AG10803 (cell line): ENCODE measurements at regions not wholly inside any gene's neighbourhood (a gene's known extent, or its start where the extent isn't known, plus 50 kb on each side); places are given as distances from the start of the nearest gene placed in this dataset.

ENCODE experiments used
- DNase-seq: peaks from one replicate; pipeline ENCODE4 v3.0.0; 2010; ENCODE audit warnings: low read depth
- H3K4me3 ChIP-seq: 2 replicates; pipeline ENCODE4 v1.5.1; 2011; ENCODE audit warnings: mild to moderate bottlenecking, low read length, control low read depth
- CTCF ChIP-seq: conservative IDR thresholded peaks from 2 replicates; pipeline ENCODE4 v1.5.1; 2011; ENCODE audit warnings: mild to moderate bottlenecking, low read length, control low read depth, inconsistent platforms

- no peak for TF ChIP-seq CTCF
- DNase-seq: no peak
- H3K4me3 ChIP-seq: no peak overlapping the region
Observed at GRCh38 chr21:36554411-36555157, 74.7 kb upstream of the CLDN14 start.

GRCh38 chr21:36555199-36555800 is 75.4 kb upstream of the CLDN14 start:
- DNase-seq: no peak
- TF ChIP-seq CTCF: no peak
- H3K4me3 ChIP-seq: no peak overlapping the region

- no peak for DNase-seq
- TF ChIP-seq CTCF: no peak
- no peak overlapping the region for H3K4me3 ChIP-seq
Observed at GRCh38 chr21:36557316-36557715, 77.4 kb upstream of the CLDN14 start.

GRCh38 chr21:36560933-36561575 is 81.1 kb upstream of the CLDN14 start:
- DNase-seq: no peak
- no peak overlapping the region for H3K4me3 ChIP-seq
- TF ChIP-seq CTCF: no peak

GRCh38 chr21:36563341-36563926 is 83.5 kb upstream of the CLDN14 start:
- DNase-seq: peak; percentile 63
- no peak for TF ChIP-seq CTCF
- H3K4me3 ChIP-seq: no peak overlapping the region

- TF ChIP-seq CTCF: no peak
- no peak overlapping the region for H3K4me3 ChIP-seq
- no peak for DNase-seq
Observed at GRCh38 chr21:36564647-36565046, 84.7 kb upstream of the CLDN14 start.
